NCI-H524 treated with DMSO at 0.1 percent for 48 hours (cell line): ENCODE measurements at regions not wholly inside any gene's neighbourhood (a gene's known extent, or its start where the extent isn't known, plus 50 kb on each side); places are given as distances from the start of the nearest gene placed in this dataset.
"Not testable (repeated sequence)": the region's sequence is repeated elsewhere in the genome, so short reads cannot be mapped to it uniquely, and the experiment has no call there.

Experiments
- DNase-seq: peaks from one replicate; lab custom pipeline; 2025; lab: John Stamatoyannopoulos, UW

DNA sequence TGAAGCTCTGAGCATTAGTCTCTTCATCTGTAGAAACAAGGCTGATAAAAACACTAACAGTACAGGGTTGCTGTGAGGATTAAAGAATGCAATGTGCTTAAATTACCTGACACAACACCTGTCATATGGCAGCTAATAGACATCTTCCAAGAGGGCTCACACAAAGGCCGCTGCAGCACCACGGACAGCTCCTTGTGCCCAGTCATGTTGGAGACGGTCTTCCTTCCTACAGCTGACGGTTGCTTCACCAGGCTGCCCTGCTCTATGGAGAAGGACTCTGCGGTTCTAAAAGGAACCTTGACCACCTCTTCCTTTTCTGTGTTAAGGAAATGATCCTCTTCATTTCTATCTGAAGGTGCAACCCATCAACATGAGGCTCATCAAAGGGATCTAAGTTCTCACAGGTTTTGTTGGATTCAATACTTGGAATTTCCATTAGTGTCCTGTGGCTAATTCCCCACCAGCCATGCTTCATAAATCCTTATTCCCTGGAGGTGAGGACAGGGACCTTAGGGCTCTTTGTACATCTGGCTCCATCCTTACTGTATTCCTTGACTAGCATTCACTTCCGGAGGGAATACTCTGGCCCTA, 138.9 kb upstream of the CES5A start:
- DNase-seq = peak; percentile 50

DNA sequence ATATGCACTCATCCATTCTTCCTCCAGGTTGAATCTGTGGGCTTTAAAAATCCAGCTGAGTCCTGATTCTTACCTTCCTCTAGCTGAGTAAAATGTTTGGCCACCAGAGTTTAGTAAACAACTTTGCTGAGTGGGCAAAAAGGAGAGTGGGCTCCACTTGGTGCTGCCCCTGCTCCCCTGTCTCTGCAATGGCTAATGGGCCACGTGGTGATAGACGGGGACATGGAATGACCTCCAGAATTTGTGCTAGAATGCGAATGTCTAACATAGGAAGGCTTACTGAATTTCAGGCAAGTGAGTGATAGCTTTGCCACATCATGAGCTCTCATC, 137.3 kb upstream of the CES5A start:
- no peak for DNase-seq

DNA sequence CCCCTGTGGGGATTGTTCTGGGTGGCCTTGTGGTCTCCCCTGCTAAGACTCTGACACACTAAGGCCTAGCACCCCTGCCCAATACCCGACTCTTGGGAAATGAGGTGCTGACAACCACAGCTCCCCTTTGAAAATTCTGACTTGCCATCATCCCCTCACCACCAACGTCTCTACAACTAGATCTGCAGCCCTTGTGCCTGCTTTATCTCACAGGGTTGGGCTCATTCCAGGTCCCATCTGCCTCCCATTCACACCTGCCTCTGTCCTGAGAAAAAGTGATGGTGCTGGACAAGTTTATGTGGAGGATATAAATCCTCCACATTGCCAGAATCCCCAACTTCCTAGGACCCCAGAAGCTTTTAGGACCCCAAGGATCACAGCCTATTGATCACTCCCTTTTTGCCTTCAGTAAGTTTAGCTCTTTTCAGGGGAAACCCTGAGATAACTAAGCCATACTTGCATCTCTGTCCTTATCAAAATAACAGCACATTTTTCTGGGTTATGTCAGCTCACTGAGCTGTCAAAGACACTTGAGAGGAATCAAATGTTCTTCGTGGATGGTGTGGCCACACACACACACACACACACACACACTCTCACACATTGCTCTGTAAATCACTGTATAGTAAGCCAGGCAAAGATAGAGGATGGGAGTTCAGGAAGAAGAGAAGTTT, 136.8 kb upstream of the CES5A start:
- no peak for DNase-seq

DNA sequence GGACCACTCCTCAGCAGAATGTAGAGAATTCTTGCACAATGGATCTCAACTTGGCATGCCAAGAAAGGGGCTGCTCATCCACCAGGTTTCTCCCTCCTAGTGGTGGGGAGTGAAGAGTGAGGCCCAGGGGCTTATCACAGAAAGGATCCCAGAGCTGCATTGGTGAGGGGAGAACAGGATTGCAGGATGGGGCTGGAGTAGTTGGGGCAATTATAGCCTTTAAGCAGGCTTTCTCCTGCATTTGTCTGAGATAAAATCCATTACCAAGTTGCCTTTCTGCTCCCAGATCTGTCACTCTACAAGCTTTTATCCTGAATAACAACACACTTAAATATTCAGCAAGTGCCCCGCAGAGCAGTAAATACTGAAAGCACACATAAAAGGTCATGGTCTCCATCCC, 130.8 kb upstream of the CES5A start:
- no peak for DNase-seq

DNA sequence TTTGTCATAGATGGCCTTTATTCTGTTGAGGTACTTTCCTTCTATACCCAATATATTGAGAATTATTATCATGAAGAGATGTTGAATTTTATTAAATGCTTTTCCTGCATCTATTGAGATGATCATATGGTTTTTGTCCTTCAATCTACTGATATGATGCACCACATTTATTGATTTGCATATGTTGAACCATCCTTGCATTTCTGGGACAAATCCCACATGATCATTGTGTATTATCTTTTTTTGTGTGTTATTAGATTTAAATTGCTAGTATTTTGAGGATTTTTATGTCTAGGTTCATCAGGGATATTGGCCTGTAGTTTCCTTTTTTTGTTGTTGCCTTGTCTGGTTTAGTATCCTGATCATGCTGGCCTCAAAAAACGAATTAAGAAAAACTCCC, 124.5 kb upstream of the CES5A start:
- no peak for DNase-seq

DNA sequence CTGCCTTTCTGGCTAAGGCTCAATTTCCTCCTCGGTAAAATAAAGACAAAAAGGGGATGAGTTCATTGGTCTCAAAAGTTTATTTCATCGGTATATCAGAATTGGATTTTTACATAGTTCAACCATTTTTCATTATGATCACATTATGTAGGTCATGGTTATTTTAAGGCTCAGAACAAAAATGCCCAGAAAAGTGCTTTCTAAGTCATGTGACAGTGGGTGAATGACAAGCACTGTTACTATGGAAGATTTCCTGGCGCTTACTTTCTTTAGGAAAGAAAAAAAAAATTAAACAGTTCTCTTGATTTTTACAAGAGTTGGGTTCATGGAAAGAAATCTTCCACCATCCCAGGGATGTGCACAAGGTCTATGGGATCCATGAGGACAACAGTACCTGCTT, 117.9 kb upstream of the CES5A start:
- DNase-seq = no peak

DNA sequence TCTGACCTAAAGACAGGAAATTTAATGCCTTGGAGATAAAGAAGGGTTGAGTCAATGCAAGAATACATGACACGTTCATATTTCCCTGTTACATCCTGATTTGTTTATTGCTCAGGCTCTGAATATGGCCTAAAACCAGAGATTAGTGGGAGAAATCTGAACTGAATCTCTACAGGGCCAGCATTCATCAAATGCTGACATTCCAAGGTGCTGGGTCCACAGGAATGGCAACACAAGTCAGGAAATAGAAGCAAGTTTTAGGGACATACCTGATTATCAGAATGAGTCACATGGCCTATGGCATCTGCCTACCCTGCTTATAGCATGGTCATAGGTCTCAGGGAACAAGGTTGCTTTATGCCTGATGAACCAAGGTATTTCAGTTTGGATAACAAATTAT, 117.4 kb upstream of the CES5A start:
- no peak for DNase-seq

DNA sequence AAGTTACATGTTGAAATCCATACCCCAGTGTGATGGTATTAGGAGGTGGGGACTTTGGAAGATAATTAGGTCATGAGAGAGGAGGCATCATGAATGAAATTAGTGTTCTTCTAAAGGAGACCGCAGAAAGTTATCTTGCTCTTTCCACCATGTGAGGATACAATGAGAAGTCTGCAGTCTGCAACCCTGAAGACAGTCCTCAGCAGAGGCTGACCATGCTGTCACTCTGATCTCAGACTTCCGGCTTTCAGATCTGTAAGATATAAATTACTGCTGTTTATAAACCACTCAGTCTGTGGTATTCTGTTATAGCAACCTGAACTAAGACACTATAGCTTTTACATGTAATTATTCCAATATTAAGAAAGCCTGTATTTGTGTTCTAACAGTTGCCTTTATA, 116.7 kb upstream of the CES5A start:
- DNase-seq = no peak

DNA sequence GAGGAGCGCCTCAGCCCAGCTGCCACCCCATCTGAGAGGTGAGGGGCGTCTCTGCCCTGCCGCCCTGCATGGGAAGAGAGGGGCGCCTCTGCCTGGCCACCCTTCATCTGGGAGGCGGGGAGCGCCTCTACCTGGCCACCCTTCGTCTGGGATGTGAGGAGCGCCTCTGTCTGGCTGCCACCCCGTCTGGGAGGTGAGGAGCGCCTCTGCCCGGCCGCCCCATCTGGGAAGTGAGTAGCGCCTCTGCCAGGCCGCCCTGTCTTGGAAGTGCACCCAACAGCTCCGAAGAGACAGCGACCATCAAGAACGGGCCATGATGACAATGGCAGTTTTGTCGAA, 114.4 kb upstream of the CES5A start:
- DNase-seq = no peak

DNA sequence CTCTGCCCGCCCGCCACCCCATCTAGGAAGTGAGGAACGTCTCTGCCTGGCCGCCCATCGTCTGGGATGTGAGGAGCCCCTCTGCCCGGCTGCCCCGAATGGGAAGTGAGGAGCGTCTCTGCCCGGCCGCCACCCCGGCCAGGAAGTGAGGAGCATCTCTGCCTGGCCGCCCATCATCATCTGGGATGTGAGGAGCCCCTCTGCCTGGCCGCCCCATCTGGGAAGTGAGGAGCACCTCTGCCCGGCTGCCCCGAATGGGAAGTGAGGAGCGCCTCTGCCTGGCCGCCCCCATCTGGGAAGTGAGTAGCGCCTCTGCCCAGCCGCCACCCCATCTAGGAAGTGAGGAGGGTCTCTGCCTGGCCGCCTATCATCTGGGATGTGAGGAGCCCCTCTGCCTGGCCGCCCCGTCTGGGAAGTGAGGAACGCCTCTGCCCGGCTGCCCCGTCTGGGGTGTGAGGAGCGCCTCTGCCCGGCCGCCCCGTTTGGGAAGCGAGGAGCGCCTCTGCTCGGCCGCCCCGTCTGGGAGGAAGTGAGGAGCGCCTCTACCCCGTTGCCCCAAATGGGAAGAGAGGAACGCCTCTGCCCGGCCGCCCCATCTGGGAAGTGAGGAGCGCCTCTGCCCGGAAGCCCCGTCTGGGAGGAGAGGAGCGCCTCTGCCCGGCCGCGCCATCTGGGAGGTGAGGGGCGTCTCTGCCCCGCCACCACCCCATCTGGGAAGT, 113.8 kb upstream of the CES5A start:
- not testable (repeated sequence) for DNase-seq

DNA sequence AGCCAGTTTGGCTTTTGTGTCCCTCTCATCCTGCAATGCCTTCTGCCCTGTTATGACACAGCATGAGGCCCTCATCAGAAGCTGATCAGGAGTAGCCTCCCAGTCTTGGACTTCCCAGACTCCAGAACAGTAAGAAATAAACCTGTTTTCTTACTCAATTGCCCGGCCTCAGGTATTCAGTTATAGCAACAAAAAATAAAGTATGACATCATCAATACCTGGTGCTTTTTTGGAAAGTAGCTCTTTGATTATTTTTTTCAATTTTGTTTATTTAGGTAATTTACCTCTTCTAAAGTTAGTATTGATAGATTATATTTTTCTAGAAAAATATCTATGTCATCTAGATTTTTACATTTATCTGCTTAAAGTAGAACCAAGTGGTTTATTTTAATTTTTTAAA, 112.8 kb upstream of the CES5A start:
- no peak for DNase-seq

DNA sequence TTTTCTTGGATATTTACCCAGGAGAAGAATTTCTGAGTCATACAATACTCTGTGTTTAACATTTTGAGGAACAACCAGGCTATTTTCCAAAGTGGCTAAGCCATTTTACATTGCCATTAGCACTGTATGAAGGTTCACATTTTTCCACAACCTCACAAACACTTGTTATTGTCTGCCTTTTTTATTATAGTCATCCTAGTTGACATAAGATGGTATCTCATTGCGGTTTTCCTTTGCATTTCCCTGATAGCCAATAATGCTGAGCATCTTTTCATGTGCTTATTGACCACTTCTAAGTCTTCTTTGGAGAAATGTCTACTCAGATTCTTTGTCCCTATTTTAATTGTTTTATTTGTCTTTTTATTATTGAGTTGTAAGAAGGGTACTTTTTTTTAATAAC, 107.4 kb upstream of the CES5A start:
- no peak for DNase-seq

DNA sequence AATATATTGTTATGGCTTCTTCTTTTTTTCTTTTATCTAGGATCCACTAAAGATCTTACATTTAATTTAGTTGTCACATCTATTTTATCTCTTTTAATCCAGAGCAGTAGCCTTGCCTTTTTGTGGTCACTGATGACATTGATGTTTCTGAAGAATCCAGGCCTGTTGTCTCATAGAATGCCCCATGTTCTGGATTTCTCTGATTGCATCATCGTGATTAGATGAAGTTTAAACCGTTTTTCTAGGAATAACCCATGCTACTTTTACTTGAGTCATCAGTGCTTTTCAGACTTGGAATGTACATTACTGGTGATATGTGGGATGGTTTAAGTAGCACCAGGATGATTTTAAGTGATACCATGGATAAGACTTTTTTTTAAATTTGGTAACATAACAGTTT, 106.4 kb upstream of the CES5A start:
- DNase-seq = no peak

DNA sequence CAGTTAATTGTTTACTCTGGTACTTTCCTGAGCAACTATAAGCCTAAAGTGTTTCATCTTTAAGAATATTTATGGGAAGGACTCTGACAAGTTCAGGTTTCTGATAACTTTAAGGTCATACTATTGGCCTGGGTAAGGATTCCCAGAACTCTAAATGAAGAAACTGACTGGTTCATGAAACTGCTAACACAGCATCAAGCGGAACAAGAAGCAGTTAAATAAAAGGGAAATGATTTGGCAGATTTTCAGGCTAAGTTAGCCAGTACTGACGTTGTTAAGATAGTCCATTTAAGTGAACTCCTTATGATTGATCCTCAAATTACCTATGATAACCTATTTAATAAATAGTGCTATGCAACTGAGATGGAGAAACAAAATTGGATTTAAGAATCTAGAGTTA, 101.6 kb upstream of the CES5A start:
- no peak for DNase-seq

DNA sequence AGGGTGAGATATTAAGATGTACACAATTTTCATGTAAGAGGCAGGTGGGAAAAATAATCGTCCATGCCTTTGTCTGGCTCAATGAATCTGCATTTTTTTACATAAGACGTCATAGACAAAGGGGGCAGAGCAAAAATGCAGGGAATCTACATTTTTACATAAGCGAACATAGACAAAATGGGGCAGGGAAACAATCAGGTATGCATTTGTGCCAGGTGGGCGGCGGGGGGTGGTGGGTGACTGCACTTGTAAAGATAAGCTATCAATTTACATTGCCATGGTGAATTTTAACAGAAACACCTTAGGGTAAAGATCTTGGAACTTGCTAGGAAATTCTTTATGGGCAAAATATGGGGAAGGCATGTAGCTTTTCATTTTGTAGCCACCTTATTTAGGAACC, 96.3 kb upstream of the CES5A start:
- DNase-seq = no peak

DNA sequence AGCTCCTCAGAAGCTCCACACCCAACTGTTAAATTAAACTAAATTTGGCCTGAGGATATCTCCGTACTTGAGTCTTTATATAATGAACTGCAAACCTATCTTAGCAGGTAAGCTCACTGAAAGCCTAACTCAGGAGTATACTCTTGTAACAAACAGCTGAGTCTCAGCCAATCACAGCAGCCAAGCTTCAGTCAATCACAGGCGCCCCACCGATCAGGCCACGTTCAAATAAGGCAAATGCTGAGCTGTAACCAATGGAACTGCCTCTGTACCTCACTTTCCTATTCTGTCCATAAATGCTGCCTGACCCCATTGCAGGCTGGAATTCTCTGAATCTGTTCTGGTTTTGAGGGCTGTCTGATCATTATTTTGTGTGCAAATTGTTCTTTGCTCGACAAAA, 93.0 kb upstream of the CES5A start:
- no peak for DNase-seq

DNA sequence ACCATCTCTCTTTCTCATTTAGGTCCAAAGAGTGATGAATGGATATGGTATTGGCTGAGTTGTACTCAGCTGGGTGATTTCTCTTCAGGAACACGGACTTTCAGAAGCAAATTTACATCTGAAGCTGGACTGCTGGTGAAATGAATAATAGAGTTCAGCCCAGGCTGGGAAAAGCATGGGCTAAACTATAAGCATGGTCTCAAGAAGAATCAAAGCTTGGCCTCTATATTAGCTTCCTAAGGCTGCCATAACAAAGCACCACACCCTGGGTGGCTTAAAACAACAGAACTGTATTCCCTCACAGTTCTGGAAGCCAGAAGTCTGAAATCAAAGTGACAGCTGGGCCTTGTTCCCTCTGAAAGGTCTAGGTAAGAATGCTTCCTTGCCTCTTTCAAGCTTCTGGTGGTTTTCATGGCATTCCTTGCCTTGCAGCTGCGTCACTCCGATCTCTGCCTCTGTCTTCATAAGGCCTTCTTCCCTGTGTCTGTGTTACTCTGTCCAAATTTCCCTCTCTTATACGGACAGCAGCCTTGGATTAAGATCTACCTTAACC, 89.8 kb upstream of the CES5A start:
- DNase-seq = no peak

DNA sequence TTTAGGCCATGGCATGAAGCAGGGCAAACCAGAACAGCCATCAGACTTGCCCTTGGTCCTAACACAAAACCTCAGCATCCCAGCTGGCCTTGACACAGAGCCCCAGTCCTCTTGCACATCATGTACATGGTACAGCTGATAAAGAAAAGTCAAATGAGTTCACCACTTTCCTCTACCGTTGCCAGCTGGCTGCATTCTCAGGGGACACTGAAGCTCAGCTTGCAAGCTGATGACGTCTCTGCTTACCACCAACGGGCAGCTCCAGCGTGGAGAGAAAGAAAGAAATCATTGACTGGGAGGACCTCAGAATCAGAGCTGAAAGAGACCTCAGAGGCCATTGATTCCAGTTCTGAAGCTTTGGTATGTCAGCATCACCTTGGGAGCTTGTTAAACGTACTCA, 80.7 kb upstream of the CES5A start:
- DNase-seq = peak; percentile 21

DNA sequence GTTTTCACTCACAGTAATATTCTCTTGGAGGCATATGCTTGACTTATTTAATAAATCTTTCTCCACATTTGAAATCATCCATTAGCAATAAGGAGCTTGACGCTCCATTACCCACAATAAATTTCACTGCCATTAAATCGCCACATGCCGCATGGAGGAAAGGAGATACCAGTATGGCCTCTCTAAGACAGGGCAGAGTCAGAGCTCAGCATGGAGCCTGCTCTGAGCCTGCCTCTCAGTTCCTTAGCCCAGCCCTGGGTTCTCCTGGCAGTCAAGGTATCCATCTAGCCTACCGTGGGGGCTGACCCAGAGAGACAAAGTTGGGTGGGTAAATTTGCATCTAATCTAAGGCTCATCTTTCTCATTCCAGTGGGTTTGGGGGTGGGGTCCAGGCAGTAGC, 80.3 kb upstream of the CES5A start:
- no peak for DNase-seq

DNA sequence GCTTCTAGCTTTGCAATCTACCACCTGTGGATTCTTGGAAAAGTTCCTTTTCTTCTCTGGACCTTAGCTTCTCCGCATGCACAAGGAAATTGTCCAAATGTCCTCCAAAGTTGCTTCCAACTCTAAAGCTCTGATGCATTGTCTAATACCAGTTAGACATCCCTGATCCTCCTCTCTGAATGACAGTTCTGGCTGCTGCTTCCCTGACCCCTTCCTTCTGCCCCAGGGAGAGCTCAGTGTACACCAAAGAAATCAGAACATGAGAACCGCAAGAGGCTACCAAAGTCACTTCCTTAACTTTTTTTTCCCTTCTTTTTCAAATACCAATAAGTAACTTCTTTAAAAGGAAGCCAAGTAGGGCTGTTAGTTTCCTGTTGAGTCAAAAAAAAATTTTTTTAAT, 79.7 kb upstream of the CES5A start:
- DNase-seq = no peak

DNA sequence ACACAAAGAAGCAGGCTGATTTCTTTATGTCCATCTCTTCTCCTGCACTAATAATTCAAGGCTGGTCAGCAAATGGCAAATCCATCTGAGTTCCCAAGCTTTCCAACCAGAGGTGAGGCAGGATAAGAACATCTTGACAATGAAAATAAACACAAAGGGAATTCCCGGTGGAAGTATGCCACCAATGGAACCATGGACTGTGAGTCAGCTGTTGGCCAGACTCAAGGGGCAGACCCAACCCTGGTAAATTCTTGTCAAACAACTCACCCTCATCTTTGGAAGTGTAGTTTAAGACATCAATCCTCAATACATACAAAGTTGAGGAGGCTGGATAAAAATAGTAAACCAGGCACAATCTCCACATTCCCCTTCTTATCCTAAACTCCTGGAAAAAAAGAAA, 74.3 kb upstream of the CES5A start:
- DNase-seq = no peak

DNA sequence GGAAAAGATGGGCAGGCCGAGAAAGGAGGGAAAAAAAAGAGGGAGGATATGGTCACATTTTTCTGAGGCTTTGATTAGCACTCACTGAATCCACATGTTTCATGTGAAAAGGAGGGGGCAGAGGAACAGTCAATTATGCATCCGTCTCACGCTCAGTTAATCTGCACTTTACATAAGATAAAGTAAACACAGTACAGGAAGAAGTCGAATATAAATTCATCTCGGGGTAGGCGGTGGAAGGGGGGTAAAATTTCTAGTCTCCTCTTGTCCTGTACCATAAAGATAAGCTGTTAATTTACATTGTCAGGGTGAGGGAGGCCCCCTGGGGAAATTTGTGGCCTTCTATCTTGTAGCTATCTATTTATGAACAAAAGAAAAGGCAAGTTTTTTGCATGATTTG, 73.1 kb upstream of the CES5A start:
- DNase-seq = no peak

DNA sequence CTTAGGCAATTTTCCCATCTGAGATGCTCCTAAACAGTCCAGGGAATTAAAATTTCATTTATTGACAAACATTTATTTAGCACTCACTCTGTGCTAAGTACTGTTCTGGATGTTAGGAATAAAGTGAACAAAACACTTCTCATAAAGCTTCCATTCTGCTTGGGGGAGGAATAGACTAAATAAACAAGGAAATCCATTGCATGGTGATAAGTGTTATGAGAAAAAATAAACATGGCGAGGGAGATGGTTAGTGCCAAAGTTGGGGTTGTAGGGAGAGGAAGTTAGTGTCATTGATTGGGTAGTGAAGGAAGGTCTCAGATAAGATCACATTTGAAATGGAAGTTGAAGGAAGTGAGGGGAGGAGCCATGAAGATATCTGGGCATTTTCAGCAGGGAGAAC, 72.2 kb upstream of the CES5A start:
- DNase-seq = no peak

DNA sequence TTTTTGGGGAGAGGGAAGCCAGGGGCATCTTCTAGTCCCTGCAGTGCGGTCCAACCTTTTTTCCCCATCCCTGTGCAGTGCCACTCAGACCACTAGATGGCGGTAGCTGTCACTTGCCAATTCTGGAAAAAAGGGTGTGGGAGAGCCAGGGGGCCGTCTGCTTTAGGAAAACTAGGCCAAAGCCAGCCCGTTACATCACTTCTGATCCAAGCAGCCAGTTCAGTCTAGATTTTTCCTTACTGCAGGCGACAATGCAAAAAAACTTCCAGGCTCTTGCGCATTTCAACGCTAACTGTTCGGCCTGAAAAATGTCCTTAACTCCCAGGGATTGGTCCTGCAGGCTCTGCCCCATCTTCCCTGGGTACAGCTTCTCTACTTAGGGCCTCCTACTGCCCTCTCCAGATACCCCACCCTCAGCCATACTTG, 69.2 kb upstream of the CES5A start:
- DNase-seq = no peak
